ENCODE measurements at regions not wholly inside any gene's neighbourhood (a gene's known extent, or its start where the extent isn't known, plus 50 kb on each side); places are given as distances from the start of the nearest gene placed in this dataset.

GRCh38 chr13:109885235-109885634 lies 98.9 kb upstream of the IRS2 start:
- DNase-seq, result no peak
- Mint-ChIP-seq H3K27me3 (peaks cover 19% of the 10 kb centered on the region), H3K4me1 (no peaks in the 10 kb centered on the region), H3K4me3 (no peak overlapping the region), H3K36me3 (ENCODE audit: low read depth) (no peaks in the 10 kb centered on the region), H3K27ac (no peak overlapping the region)
- ATAC-seq, result no peak
- H3K9me3 ChIP-seq (ENCODE audit: control insufficient read depth, low read length, poor library complexity, severe bottlenecking), result no peaks in the 10 kb centered on the region

- DNase-seq (no peak), ATAC-seq (no peak)
- Mint-ChIP-seq H3K27ac (no peak overlapping the region), H3K4me3 (no peak overlapping the region), H3K4me1 (no peaks in the 10 kb centered on the region), H3K27me3 (peaks cover 19% of the 10 kb centered on the region), H3K36me3 (ENCODE audit: low read depth) (no peaks in the 10 kb centered on the region)
- H3K9me3 ChIP-seq (ENCODE audit: control insufficient read depth, low read length, poor library complexity, severe bottlenecking), result no peaks in the 10 kb centered on the region
Measured at GRCh38 chr13:109884462-109884861, 98.1 kb upstream of the IRS2 start.

- ATAC-seq (no peak), DNase-seq (no peak)
- no peaks in the 10 kb centered on the region for H3K4me1 Mint-ChIP-seq
- H3K27ac Mint-ChIP-seq, result no peak overlapping the region
- H3K27me3 Mint-ChIP-seq, result peaks cover 25% of the 10 kb centered on the region
- H3K9me3 ChIP-seq (ENCODE audit: control insufficient read depth, low read length, poor library complexity, severe bottlenecking), result no peaks in the 10 kb centered on the region
- no peaks in the 10 kb centered on the region for H3K36me3 Mint-ChIP-seq (ENCODE audit: low read depth)
- no peak overlapping the region for H3K4me3 Mint-ChIP-seq
Measured at GRCh38 chr13:109883181-109884180, 97.1 kb upstream of the IRS2 start.

- H3K27me3 Mint-ChIP-seq, result peaks cover 30% of the 10 kb centered on the region
- peaks cover 2% of the 10 kb centered on the region for H3K36me3 Mint-ChIP-seq (ENCODE audit: low read depth)
- ATAC-seq (no peak), DNase-seq (no peak)
- H3K27ac Mint-ChIP-seq, result no peak overlapping the region
- no peaks in the 10 kb centered on the region for H3K9me3 ChIP-seq (ENCODE audit: control insufficient read depth, low read length, poor library complexity, severe bottlenecking)
- H3K4me3 Mint-ChIP-seq, result no peak overlapping the region
- H3K4me1 Mint-ChIP-seq, result peaks cover 3% of the 10 kb centered on the region
Measured at GRCh38 chr13:109881961-109882558, 95.7 kb upstream of the IRS2 start.

- no peak overlapping the region for H3K4me3 Mint-ChIP-seq
- H3K36me3 Mint-ChIP-seq (ENCODE audit: low read depth), result peaks cover 2% of the 10 kb centered on the region
- H3K27ac Mint-ChIP-seq, result no peak overlapping the region
- peaks cover 36% of the 10 kb centered on the region for H3K27me3 Mint-ChIP-seq
- H3K9me3 ChIP-seq (ENCODE audit: control insufficient read depth, low read length, poor library complexity, severe bottlenecking), result no peaks in the 10 kb centered on the region
- DNase-seq, result no peak
- ATAC-seq, result no peak
- peaks cover 3% of the 10 kb centered on the region for H3K4me1 Mint-ChIP-seq
Measured at GRCh38 chr13:109881347-109881725, 95.0 kb upstream of the IRS2 start.

GRCh38 chr13:109880371-109881346 lies 94.3 kb upstream of the IRS2 start:
- H3K4me1 Mint-ChIP-seq, result peaks cover 3% of the 10 kb centered on the region
- peaks cover 2% of the 10 kb centered on the region for H3K36me3 Mint-ChIP-seq (ENCODE audit: low read depth)
- H3K9me3 ChIP-seq (ENCODE audit: control insufficient read depth, low read length, poor library complexity, severe bottlenecking), result no peaks in the 10 kb centered on the region
- no peak overlapping the region for H3K27ac Mint-ChIP-seq
- no peak for ATAC-seq
- DNase-seq, result no peak
- no peak overlapping the region for H3K4me3 Mint-ChIP-seq
- peaks cover 37% of the 10 kb centered on the region for H3K27me3 Mint-ChIP-seq

- Mint-ChIP-seq H3K27ac (no peak overlapping the region), H3K4me3 (no peak overlapping the region), H3K36me3 (ENCODE audit: low read depth) (peaks cover 2% of the 10 kb centered on the region), H3K27me3 (peaks cover 46% of the 10 kb centered on the region), H3K4me1 (peaks cover 7% of the 10 kb centered on the region)
- H3K9me3 ChIP-seq (ENCODE audit: control insufficient read depth, low read length, poor library complexity, severe bottlenecking), result no peaks in the 10 kb centered on the region
- ATAC-seq (no peak), DNase-seq (no peak)
Measured at GRCh38 chr13:109879338-109879737, 93.0 kb upstream of the IRS2 start.

- H3K27me3 Mint-ChIP-seq, result peaks cover 57% of the 10 kb centered on the region
- no peak overlapping the region for H3K27ac Mint-ChIP-seq
- no peaks in the 10 kb centered on the region for H3K9me3 ChIP-seq (ENCODE audit: control insufficient read depth, low read length, poor library complexity, severe bottlenecking)
- peaks cover 2% of the 10 kb centered on the region for H3K36me3 Mint-ChIP-seq (ENCODE audit: low read depth)
- peaks cover 7% of the 10 kb centered on the region for H3K4me1 Mint-ChIP-seq
- H3K4me3 Mint-ChIP-seq, result no peak overlapping the region
- ATAC-seq, result no peak
- no peak for DNase-seq
Measured at GRCh38 chr13:109877809-109878208, 91.4 kb upstream of the IRS2 start.

GRCh38 chr13:109875746-109876145 lies 89.4 kb upstream of the IRS2 start:
- H3K4me3 Mint-ChIP-seq, result no peak overlapping the region
- ATAC-seq (no peak), DNase-seq (no peak)
- H3K27me3 Mint-ChIP-seq, result peaks cover 56% of the 10 kb centered on the region
- no peak overlapping the region for H3K27ac Mint-ChIP-seq
- H3K36me3 Mint-ChIP-seq (ENCODE audit: low read depth), result peaks cover 2% of the 10 kb centered on the region
- H3K9me3 ChIP-seq (ENCODE audit: control insufficient read depth, low read length, poor library complexity, severe bottlenecking), result no peaks in the 10 kb centered on the region
- peaks cover 7% of the 10 kb centered on the region for H3K4me1 Mint-ChIP-seq

- H3K27me3 Mint-ChIP-seq, result peaks cover 59% of the 10 kb centered on the region
- peaks cover 2% of the 10 kb centered on the region for H3K36me3 Mint-ChIP-seq (ENCODE audit: low read depth)
- no peak for ATAC-seq
- no peak for DNase-seq
- no peak overlapping the region for H3K4me3 Mint-ChIP-seq
- peak overlapping the region; percentile 71 for H3K27ac Mint-ChIP-seq
- no peaks in the 10 kb centered on the region for H3K9me3 ChIP-seq (ENCODE audit: control insufficient read depth, low read length, poor library complexity, severe bottlenecking)
- H3K4me1 Mint-ChIP-seq, result peaks cover 7% of the 10 kb centered on the region
Measured at GRCh38 chr13:109874484-109875454, 88.4 kb upstream of the IRS2 start.

GRCh38 chr13:109873351-109874123 lies 87.2 kb upstream of the IRS2 start:
- no peak for ATAC-seq
- H3K27me3 Mint-ChIP-seq, result peaks cover 61% of the 10 kb centered on the region
- no peaks in the 10 kb centered on the region for H3K9me3 ChIP-seq (ENCODE audit: control insufficient read depth, low read length, poor library complexity, severe bottlenecking)
- peaks cover 2% of the 10 kb centered on the region for H3K36me3 Mint-ChIP-seq (ENCODE audit: low read depth)
- no peak for DNase-seq
- H3K27ac Mint-ChIP-seq, result no peak overlapping the region
- H3K4me3 Mint-ChIP-seq, result no peak overlapping the region
- peaks cover 7% of the 10 kb centered on the region for H3K4me1 Mint-ChIP-seq

All from T-helper 17 cell (primary cell).